ENCODE measurements at regions not wholly inside any gene's neighbourhood (a gene's known extent, or its start where the extent isn't known, plus 50 kb on each side); places are given as distances from the start of the nearest gene placed in this dataset.

DNA sequence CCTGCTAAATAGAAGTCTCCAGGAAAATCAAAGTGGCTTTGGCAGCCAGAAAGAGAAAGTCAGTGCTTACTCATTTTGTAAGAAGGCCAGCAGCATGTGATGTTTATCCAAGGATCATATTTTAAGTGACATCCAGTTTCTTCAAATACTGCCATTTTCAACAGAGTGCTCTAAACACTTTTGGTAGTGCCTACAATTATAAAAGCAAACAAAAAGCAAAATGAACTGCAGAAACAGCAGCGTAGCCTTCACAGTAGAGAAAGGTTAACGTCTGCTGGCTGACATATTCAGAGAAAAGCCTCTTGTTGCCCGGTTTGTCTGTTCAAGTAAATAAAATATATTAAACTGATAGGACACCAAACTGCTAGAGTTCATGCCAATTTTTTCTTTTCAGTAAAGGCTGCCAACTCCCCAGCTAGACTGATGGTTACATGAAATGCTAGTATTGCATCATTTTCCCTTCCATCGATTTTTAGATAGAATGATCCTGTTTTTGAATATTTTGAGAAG is 705.7 kb upstream of the SLC35B3 start:
- intact Hi-C loops (cut with micrococcal nuclease): no loop called here
- Mint-ChIP-seq H3K36me3 (no peaks in the 10 kb centered on the region), H3K27me3 (ENCODE audit: low read depth in 2 of 2) (no peaks in the 10 kb centered on the region), H3K27ac (no peak overlapping the region), H3K9me3 (peaks cover 14% of the 10 kb centered on the region in 2 donors), H3K4me1 (no peaks in the 10 kb centered on the region), H3K4me3 (no peak overlapping the region)
- Histone ChIP-seq H3K36me3 (ENCODE audit: control insufficient read depth, insufficient read depth, low read length) (no peaks in the 10 kb centered on the region), H3K9me3 (ENCODE audit: control insufficient read depth, insufficient read depth, low read length) (peaks cover 2% of the 10 kb centered on the region), H3K4me3 (ENCODE audit: low read length) (no peak overlapping the region), H3K4me1 (ENCODE audit: control insufficient read depth, insufficient read depth, low read length) (no peaks in the 10 kb centered on the region), H3K27ac (ENCODE audit: low read length) (no peak overlapping the region), H3K27me3 (ENCODE audit: control insufficient read depth, insufficient read depth, low read length) (no peaks in the 10 kb centered on the region)
- TF ChIP-seq, protein P1, sequence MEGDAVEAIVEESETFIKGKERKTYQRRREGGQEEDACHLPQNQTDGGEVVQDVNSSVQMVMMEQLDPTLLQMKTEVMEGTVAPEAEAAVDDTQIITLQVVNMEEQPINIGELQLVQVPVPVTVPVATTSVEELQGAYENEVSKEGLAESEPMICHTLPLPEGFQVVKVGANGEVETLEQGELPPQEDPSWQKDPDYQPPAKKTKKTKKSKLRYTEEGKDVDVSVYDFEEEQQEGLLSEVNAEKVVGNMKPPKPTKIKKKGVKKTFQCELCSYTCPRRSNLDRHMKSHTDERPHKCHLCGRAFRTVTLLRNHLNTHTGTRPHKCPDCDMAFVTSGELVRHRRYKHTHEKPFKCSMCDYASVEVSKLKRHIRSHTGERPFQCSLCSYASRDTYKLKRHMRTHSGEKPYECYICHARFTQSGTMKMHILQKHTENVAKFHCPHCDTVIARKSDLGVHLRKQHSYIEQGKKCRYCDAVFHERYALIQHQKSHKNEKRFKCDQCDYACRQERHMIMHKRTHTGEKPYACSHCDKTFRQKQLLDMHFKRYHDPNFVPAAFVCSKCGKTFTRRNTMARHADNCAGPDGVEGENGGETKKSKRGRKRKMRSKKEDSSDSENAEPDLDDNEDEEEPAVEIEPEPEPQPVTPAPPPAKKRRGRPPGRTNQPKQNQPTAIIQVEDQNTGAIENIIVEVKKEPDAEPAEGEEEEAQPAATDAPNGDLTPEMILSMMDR (IDR thresholded peaks at IDR 0.05): no peak
- DNase-seq (no peak), ATAC-seq (no peak)
- WGBS (ENCODE audit: insufficient coverage): 93% methylated on average over 3 of the region's 4 CpGs

DNA sequence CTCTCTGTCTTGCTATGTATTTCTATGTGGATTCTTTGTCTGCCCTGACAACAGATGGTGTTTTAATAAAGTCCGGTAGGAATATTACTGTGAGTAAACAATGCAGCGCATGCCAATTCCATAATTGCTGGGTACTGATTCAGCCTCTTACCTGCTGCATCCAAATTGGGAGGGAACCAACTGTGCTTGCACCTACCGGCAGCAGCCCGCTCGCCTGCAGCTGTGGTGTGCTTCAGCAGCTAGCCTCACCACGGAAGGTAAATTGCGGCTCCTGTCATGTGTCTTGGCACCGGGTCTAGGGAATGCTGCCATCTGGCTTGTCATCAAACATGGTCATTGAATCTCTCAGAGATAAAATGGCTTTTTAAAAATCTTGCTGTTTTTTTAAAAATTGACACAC is 704.8 kb upstream of the SLC35B3 start:
- H3K36me3 ChIP-seq (ENCODE audit: control insufficient read depth, insufficient read depth, low read length): no peaks in the 10 kb centered on the region
- DNase-seq (no peak), ATAC-seq (no peak)
- Mint-ChIP-seq H3K36me3 (no peaks in the 10 kb centered on the region), H3K27ac (no peak overlapping the region), H3K4me3 (no peak overlapping the region), H3K9me3 (peaks cover 14% of the 10 kb centered on the region in 2 donors), H3K27me3 (ENCODE audit: low read depth in 2 of 2) (no peaks in the 10 kb centered on the region), H3K4me1 (no peaks in the 10 kb centered on the region)
- intact Hi-C loops (cut with micrococcal nuclease): no loop called here
- H3K4me3 ChIP-seq (ENCODE audit: low read length): no peak overlapping the region
- H3K27ac ChIP-seq (ENCODE audit: low read length): no peak overlapping the region
- H3K27me3 ChIP-seq (ENCODE audit: control insufficient read depth, insufficient read depth, low read length): no peaks in the 10 kb centered on the region
- no peaks in the 10 kb centered on the region for H3K4me1 ChIP-seq (ENCODE audit: control insufficient read depth, insufficient read depth, low read length)
- WGBS (ENCODE audit: insufficient coverage): 85% methylated on average over 8 of the region's 8 CpGs
- peaks cover 2% of the 10 kb centered on the region for H3K9me3 ChIP-seq (ENCODE audit: control insufficient read depth, insufficient read depth, low read length)
- TF ChIP-seq, protein P1 (IDR thresholded peaks at IDR 0.05): no peak

DNA sequence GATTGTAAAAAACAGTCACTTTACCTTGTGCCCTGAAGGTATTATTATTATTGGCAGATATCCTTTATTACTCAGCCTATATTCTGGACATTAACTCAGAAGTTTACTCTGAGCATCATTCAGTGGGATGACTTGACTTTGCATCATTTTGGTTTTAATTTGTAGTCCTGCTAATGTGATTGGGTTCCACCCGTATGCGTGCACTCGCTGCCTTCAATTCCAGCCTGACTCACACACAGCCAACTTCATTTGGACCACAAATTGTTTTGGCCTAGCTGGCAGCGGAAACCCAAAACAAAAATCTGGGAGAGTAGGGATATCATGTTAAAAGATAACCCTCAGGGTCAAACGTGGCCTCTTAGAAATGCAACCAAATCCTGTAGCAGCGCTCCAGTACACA is 704.4 kb upstream of the SLC35B3 start:
- Histone ChIP-seq H3K4me1 (ENCODE audit: control insufficient read depth, insufficient read depth, low read length) (no peaks in the 10 kb centered on the region), H3K4me3 (ENCODE audit: low read length) (no peak overlapping the region), H3K9me3 (ENCODE audit: control insufficient read depth, insufficient read depth, low read length) (no peaks in the 10 kb centered on the region), H3K27ac (ENCODE audit: low read length) (no peak overlapping the region), H3K27me3 (ENCODE audit: control insufficient read depth, insufficient read depth, low read length) (no peaks in the 10 kb centered on the region), H3K36me3 (ENCODE audit: control insufficient read depth, insufficient read depth, low read length) (no peaks in the 10 kb centered on the region)
- Mint-ChIP-seq H3K9me3 (peaks cover 12% of the 10 kb centered on the region in 2 donors), H3K4me1 (no peaks in the 10 kb centered on the region), H3K27ac (no peak overlapping the region), H3K27me3 (ENCODE audit: low read depth in 2 of 2) (no peaks in the 10 kb centered on the region), H3K36me3 (no peaks in the 10 kb centered on the region), H3K4me3 (no peak overlapping the region)
- intact Hi-C loops (cut with micrococcal nuclease): no loop called here
- ATAC-seq: no peak
- WGBS (ENCODE audit: insufficient coverage): 87% methylated on average over 5 of the region's 6 CpGs
- no peak for DNase-seq
- TF ChIP-seq, protein P1 (IDR thresholded peaks at IDR 0.05): no peak

DNA sequence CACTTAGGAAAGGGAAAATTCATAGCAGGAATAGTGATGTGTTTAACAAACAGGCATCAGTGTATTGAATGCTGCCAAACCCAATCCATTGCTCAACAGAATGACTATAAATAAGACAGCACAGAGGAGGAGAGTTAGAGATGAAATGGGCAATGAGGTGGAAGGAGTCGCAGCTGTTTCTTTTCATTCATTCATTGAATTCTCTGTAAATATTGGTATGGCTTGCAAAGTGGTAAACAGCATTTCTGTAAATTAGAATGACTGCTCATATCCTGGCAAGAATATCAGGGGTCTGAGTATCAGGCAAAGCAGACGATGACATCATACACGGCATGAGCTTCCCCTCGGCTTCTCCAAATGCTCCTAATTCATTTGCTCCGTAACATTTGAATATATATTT is 703.6 kb upstream of the SLC35B3 start:
- Mint-ChIP-seq H3K4me3 (no peak overlapping the region), H3K9me3 (peaks cover 10% of the 10 kb centered on the region in 2 donors), H3K27ac (no peak overlapping the region), H3K4me1 (no peaks in the 10 kb centered on the region), H3K27me3 (ENCODE audit: low read depth in 2 of 2) (no peaks in the 10 kb centered on the region), H3K36me3 (no peaks in the 10 kb centered on the region)
- Histone ChIP-seq H3K36me3 (ENCODE audit: control insufficient read depth, insufficient read depth, low read length) (no peaks in the 10 kb centered on the region), H3K9me3 (ENCODE audit: control insufficient read depth, insufficient read depth, low read length) (no peaks in the 10 kb centered on the region), H3K4me1 (ENCODE audit: control insufficient read depth, insufficient read depth, low read length) (no peaks in the 10 kb centered on the region), H3K27ac (ENCODE audit: low read length) (no peak overlapping the region), H3K4me3 (ENCODE audit: low read length) (no peak overlapping the region), H3K27me3 (ENCODE audit: control insufficient read depth, insufficient read depth, low read length) (no peaks in the 10 kb centered on the region)
- TF ChIP-seq, protein P1 (IDR thresholded peaks at IDR 0.05): no peak
- no peak for ATAC-seq
- no peak for DNase-seq
- intact Hi-C loops (cut with micrococcal nuclease): no loop called here
- WGBS (ENCODE audit: insufficient coverage): 93% methylated on average over 5 of the region's 5 CpGs

Measured in natural killer cell (primary cell).